IMR-90 (cell line): ENCODE measurements at regions not wholly inside any gene's neighbourhood (a gene's known extent, or its start where the extent isn't known, plus 50 kb on each side); places are given as distances from the start of the nearest gene placed in this dataset.
"Not testable (repeated sequence)": the region's sequence is repeated elsewhere in the genome, so short reads cannot be mapped to it uniquely, and the experiment has no call there.

Source experiments
- ATAC-seq: fragments of 200-7000 bp; cut with Tn5 transposase; 2 replicates; pipeline ENCODE4 v1.9.1; 2020; ENCODE audit warnings: low read depth, mild to moderate bottlenecking, moderate library complexity
- BruUV-seq: library from RNA; stranded (reverse); fragments of 400-500 nt; replicated peaks from 2 replicates; lab custom pipeline; 2021; lab: Mats Ljungman, UMichigan
- CTCF ChIA-PET: fragments of 300-600 bp; formaldehyde crosslinking; extraction: SDS; loops from one replicate; lab custom pipeline; 2021; ENCODE audit warnings: antibody characterized with exemption; lab: Yijun Ruan, JAX
- POLR2A ChIA-PET: fragments of 300-600 bp; sonication (Branson Sonifier 250); formaldehyde crosslinking; loops from one replicate; lab custom pipeline; 2022; ENCODE audit warnings: antibody characterized with exemption; ENCODE audit not compliant: unreplicated experiment; lab: Charles Lee
- DNase-seq: peaks from one replicate; pipeline ENCODE4 v3.0.0; 2013
- H2AFZ ChIP-seq: replicated peaks from 2 replicates; pipeline ENCODE3; 2013; ENCODE audit warnings: low read length, mild to moderate bottlenecking; ENCODE audit not compliant: poor library complexity
- H2AK5ac ChIP-seq: 2 replicates; pipeline ENCODE4 v1.6.1; 2013; ENCODE audit warnings: low read depth, low read length, inconsistent platforms
- H2AK9ac ChIP-seq: replicated peaks from 2 replicates; pipeline ENCODE3; 2013; ENCODE audit warnings: mild to moderate bottlenecking, low read depth, low read length, moderate library complexity; ENCODE audit not compliant: poor library complexity
- H2BK120ac ChIP-seq: 2 replicates; pipeline ENCODE4 v1.6.1; 2013; ENCODE audit warnings: low read depth, low read length, inconsistent platforms
- H2BK15ac ChIP-seq: 3 replicates; pipeline ENCODE4 v1.6.1; 2013; ENCODE audit warnings: low read depth, low read length, inconsistent platforms
- H2BK20ac ChIP-seq: 2 replicates; pipeline ENCODE4 v1.6.1; 2013; ENCODE audit warnings: low read depth, mild to moderate bottlenecking, inconsistent platforms, low read length, moderate library complexity
- H2BK5ac ChIP-seq: 2 replicates; pipeline ENCODE4 v1.6.1; 2013; ENCODE audit warnings: mild to moderate bottlenecking, low read depth, low read length, inconsistent platforms; ENCODE audit not compliant: poor library complexity, severe bottlenecking
- H3K14ac ChIP-seq: replicated peaks from 2 replicates; pipeline ENCODE4 v1.6.1; 2013; ENCODE audit warnings: low read depth, low read length, inconsistent platforms
- H3K18ac ChIP-seq: 2 replicates; pipeline ENCODE4 v1.6.1; 2013; ENCODE audit warnings: low read depth, low read length, control low read depth
- H3K23ac ChIP-seq: 2 replicates; pipeline ENCODE4 v1.6.1; 2013; ENCODE audit warnings: low read depth, low read length, inconsistent platforms
- H3K27ac ChIP-seq: 2 replicates; pipeline ENCODE4 v1.5.1; 2013; ENCODE audit warnings: mild to moderate bottlenecking, control low read depth, low read length; ENCODE audit not compliant: insufficient read depth
- H3K27me3 ChIP-seq: 2 replicates; pipeline ENCODE4 v1.6.1; 2013; ENCODE audit warnings: low read length; ENCODE audit not compliant: control insufficient read depth, insufficient read depth
- H3K36me3 ChIP-seq: 2 replicates; pipeline ENCODE4 v1.6.1; 2013; ENCODE audit warnings: low read length, mixed read lengths; ENCODE audit not compliant: control insufficient read depth, insufficient read depth
- H3K4ac ChIP-seq: 2 replicates; pipeline ENCODE4 v1.6.1; 2013; ENCODE audit warnings: low read depth, low read length, inconsistent platforms
- H3K4me1 ChIP-seq: 2 replicates; pipeline ENCODE4 v1.6.1; 2013; ENCODE audit warnings: low read length, mixed read lengths; ENCODE audit not compliant: control insufficient read depth, insufficient read depth
- H3K4me2 ChIP-seq: 2 replicates; pipeline ENCODE4 v1.6.1; 2013; ENCODE audit warnings: low read depth, mild to moderate bottlenecking, control low read depth, low read length, moderate library complexity
- H3K4me3 ChIP-seq: 2 replicates; pipeline ENCODE4 v1.5.1; 2013; ENCODE audit warnings: low read depth, mild to moderate bottlenecking, control low read depth, low read length, moderate library complexity; ENCODE audit not compliant: insufficient read depth
- H3K56ac ChIP-seq: 2 replicates; pipeline ENCODE4 v1.6.1; 2013; ENCODE audit warnings: low read length, inconsistent platforms; ENCODE audit not compliant: insufficient read depth; ENCODE audit errors: extremely low read depth
- H3K79me1 ChIP-seq, 2 experiments: 2 replicates each; pipeline ENCODE4 v1.6.1; 2013; ENCODE audit warnings: low read length in 2 of 2, inconsistent platforms in 1 of 2, low read depth in 1 of 2
- H3K9ac ChIP-seq: 2 replicates; pipeline ENCODE4 v1.6.1; 2013; ENCODE audit warnings: low read depth, low read length, control low read depth
- H3K9me1 ChIP-seq: 2 replicates; pipeline ENCODE4 v1.6.1; 2013; ENCODE audit warnings: low read length, inconsistent platforms; ENCODE audit not compliant: insufficient read depth
- H3K9me3 ChIP-seq: 2 replicates; pipeline ENCODE4 v1.6.1; 2013; ENCODE audit warnings: low read length; ENCODE audit not compliant: control insufficient read depth, insufficient read depth
- H4K20me1 ChIP-seq: 2 replicates; pipeline ENCODE4 v1.6.1; 2013; ENCODE audit warnings: low read length, inconsistent platforms; ENCODE audit not compliant: insufficient read depth
- H4K5ac ChIP-seq: 2 replicates; pipeline ENCODE4 v1.6.1; 2013; ENCODE audit warnings: mild to moderate bottlenecking, low read depth, low read length, control low read depth
- H4K8ac ChIP-seq, 2 experiments: 2 replicates each; pipeline ENCODE4 v1.6.1; 2013; ENCODE audit warnings: low read depth in 2 of 2, low read length in 2 of 2, control low read depth in 1 of 2, inconsistent platforms in 1 of 2
- H4K91ac ChIP-seq: 2 replicates; pipeline ENCODE4 v1.6.1; 2013; ENCODE audit warnings: low read depth, low read length, inconsistent platforms; ENCODE audit not compliant: insufficient read depth
- CEBPB ChIP-seq: IDR thresholded peaks from 2 replicates; pipeline ENCODE4 v1.6.1; 2012; ENCODE audit warnings: low read depth, low read length, improper control_type of control experiment
- WGBS, 2 experiments: methylation state at CpG; one replicate each; pipeline versions ENCODE4 v1.1.5 to v1.1.7; 2013; ENCODE audit warnings: missing lambda C conversion rate in 2 of 2; ENCODE audit not compliant: insufficient read length in 1 of 2; ENCODE audit errors: extremely low coverage in 2 of 2; 5-methylcytosine and 5-hydroxymethylcytosine counted together
- dilution Hi-C: fragments of 300-500 bp; cut with HindIII; formaldehyde crosslinking; loops from one replicate; pipeline ENCODE4 v1.14.3; 2018; ENCODE audit warnings: low sequenced_read_pairs; ENCODE audit not compliant: unreplicated experiment
- in situ Hi-C: fragments of 300-500 bp; cut with MboI; formaldehyde crosslinking; loops from 3 replicates; pipeline ENCODE4 v1.14.3; 2019; ENCODE audit warnings: low sequenced_read_pairs, inconsistent platforms, mixed read lengths
- intact Hi-C: fragments of 100-400 bp; cut with micrococcal nuclease; formaldehyde crosslinking; loops from 2 replicates; pipeline ENCODE4 v1.10.0; 2022

DNA sequence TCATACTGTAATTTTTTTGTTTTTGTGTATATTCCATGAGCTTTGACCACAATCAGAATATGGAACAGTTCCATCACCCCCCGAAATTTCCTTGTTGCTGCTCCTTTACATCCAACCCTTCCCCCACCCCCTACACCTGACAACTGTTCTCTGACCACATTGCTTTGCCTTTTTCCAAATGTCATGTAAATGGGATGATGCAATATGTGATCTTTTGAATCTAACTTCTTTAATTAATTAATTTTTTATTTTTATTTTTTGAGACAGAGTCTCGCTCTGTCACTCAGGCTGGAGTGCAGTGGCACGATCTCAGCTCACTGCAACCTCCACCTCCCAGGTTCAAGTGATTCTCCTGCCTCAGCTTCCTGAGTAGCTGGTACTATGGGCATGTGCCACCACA, 192.9 kb upstream of the MYL2 start:
- ATAC-seq, H3K27ac ChIP-seq, H4K8ac ChIP-seq, H4K91ac ChIP-seq, H3K9me1 ChIP-seq, H2AK5ac ChIP-seq, H3K27me3 ChIP-seq, H2BK15ac ChIP-seq, H2AK9ac ChIP-seq, H3K36me3 ChIP-seq, H3K23ac ChIP-seq, H4K20me1 ChIP-seq, dilution Hi-C loops, H3K9me3 ChIP-seq, H3K4me1 ChIP-seq, H3K56ac ChIP-seq, H4K5ac ChIP-seq, H3K4me3 ChIP-seq, H3K14ac ChIP-seq, H2BK120ac ChIP-seq, H3K4me2 ChIP-seq, H3K9ac ChIP-seq, H3K18ac ChIP-seq, H2BK20ac ChIP-seq, POLR2A ChIA-PET, BruUV-seq, H3K4ac ChIP-seq, H2AFZ ChIP-seq, DNase-seq, CTCF ChIA-PET, H3K79me1 ChIP-seq, H2BK5ac ChIP-seq, intact Hi-C loops, in situ Hi-C loops: not testable (repeated sequence)
- WGBS, 2 experiments, result no CpG with 5 or more reads among the region's 3 CpGs
- peak; percentile 41 for TF ChIP-seq CEBPB
